ENCODE measurements at regions not wholly inside any gene's neighbourhood (a gene's known extent, or its start where the extent isn't known, plus 50 kb on each side); places are given as distances from the start of the nearest gene placed in this dataset.

DNA sequence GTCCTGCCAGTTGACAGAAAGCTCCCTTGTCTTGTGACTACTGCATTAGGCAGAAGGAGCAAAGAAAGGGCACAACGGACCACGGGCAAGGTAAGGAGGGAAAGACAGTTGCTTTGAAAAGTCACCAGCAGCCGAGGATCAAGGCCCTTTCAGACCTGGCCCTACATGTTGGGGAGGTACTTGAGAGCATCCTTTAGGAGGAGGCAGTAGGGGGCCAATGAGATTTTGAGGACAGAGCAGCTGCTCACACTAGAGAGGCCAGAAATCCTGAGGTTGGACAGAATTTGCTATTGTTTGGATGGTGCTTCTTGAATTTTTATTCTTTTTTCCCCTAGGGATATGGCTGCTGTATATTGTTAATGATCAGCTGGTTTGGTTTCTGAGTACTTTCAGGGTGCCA, 135.5 kb upstream of the PZP start:
- Histone ChIP-seq H3K9me3 (no peaks in the 10 kb centered on the region), H3K27me3 (no peaks in the 10 kb centered on the region), H3K4me3 (no peak overlapping the region), H3K4me1 (no peaks in the 10 kb centered on the region), H3K36me3 (no peaks in the 10 kb centered on the region), H3K27ac (no peak overlapping the region)
- TF ChIP-seq, protein P1, sequence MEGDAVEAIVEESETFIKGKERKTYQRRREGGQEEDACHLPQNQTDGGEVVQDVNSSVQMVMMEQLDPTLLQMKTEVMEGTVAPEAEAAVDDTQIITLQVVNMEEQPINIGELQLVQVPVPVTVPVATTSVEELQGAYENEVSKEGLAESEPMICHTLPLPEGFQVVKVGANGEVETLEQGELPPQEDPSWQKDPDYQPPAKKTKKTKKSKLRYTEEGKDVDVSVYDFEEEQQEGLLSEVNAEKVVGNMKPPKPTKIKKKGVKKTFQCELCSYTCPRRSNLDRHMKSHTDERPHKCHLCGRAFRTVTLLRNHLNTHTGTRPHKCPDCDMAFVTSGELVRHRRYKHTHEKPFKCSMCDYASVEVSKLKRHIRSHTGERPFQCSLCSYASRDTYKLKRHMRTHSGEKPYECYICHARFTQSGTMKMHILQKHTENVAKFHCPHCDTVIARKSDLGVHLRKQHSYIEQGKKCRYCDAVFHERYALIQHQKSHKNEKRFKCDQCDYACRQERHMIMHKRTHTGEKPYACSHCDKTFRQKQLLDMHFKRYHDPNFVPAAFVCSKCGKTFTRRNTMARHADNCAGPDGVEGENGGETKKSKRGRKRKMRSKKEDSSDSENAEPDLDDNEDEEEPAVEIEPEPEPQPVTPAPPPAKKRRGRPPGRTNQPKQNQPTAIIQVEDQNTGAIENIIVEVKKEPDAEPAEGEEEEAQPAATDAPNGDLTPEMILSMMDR (IDR thresholded peaks at IDR 0.05): no peak
- TF ChIP-seq POLR2AphosphoS5 (IDR thresholded peaks at IDR 0.05): no peak
- TF ChIP-seq EP300 (IDR thresholded peaks at IDR 0.05): no peak
- no peak for TF ChIP-seq POLR2A (IDR thresholded peaks at IDR 0.05)
- no peak for DNase-seq
- 38 to 67% (median 42%) methylated on average over 3 of the region's 3 CpGs for WGBS, 5 donors
- intact Hi-C loops (cut with DNase I; ENCODE audit: low total_unique reads): no loop called here

DNA sequence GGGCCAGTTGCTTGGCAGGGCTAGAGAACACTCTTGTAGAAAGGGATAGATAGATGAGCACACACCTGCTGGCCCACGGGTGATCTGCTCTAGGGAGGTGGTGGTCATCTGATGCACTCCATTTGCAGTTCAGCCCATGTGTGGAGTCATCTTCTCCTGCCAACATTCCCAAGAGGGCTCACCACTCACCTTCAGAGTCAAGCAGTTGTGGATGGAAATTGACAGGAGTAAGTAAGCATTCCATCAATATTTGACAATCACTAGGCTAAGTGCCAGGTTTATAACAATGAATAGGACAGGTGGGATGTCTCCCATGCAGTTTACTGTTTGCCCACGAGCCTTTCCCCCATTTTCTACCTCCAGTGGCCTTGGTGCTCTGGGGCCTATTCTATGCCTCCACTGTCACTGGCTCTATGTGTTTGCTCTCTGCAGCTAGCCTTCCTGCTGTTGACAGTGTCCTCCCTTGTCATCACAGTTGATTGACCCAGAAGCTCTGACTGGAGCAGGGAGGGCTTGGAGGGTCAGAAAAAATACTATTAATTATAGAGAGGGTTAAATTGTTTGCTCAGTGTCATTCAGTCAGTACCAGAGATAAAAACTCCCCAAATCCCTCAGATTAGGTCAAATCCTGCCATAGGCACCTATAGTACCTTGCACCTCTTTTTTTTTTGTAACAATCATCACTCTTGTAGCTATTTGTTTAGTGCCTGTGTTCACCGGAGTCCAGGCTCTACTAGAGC, 134.6 kb upstream of the PZP start:
- no peak overlapping the region for H3K27ac ChIP-seq
- WGBS, 5 donors: 72 to 91% (median 82%) methylated on average over 3 of the region's 3 CpGs
- no peaks in the 10 kb centered on the region for H3K9me3 ChIP-seq
- DNase-seq: no peak
- H3K4me3 ChIP-seq: no peak overlapping the region
- no peaks in the 10 kb centered on the region for H3K27me3 ChIP-seq
- TF ChIP-seq, protein P1 (IDR thresholded peaks at IDR 0.05): no peak
- TF ChIP-seq POLR2AphosphoS5 (IDR thresholded peaks at IDR 0.05) (no peak), POLR2A (IDR thresholded peaks at IDR 0.05) (no peak), EP300 (IDR thresholded peaks at IDR 0.05) (no peak)
- no peaks in the 10 kb centered on the region for H3K4me1 ChIP-seq
- no peaks in the 10 kb centered on the region for H3K36me3 ChIP-seq
- intact Hi-C loops (cut with DNase I; ENCODE audit: low total_unique reads): no loop called here

DNA sequence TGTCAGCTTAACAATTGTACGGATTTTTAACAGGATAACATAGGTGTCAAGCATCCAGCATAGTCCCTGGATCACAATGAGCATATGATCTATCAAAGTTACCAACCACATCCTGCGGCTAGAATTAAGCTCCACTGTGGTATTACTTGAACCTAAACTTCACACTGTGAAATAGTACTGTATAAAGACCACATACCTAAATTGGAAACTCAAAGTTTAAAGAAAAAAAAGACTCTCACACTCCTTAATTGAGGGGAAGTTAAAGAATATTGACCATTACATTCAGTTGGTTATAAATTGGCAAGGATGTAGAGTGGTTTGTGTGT, 133.0 kb upstream of the PZP start:
- intact Hi-C loops (cut with DNase I; ENCODE audit: low total_unique reads): no loop called here

DNA sequence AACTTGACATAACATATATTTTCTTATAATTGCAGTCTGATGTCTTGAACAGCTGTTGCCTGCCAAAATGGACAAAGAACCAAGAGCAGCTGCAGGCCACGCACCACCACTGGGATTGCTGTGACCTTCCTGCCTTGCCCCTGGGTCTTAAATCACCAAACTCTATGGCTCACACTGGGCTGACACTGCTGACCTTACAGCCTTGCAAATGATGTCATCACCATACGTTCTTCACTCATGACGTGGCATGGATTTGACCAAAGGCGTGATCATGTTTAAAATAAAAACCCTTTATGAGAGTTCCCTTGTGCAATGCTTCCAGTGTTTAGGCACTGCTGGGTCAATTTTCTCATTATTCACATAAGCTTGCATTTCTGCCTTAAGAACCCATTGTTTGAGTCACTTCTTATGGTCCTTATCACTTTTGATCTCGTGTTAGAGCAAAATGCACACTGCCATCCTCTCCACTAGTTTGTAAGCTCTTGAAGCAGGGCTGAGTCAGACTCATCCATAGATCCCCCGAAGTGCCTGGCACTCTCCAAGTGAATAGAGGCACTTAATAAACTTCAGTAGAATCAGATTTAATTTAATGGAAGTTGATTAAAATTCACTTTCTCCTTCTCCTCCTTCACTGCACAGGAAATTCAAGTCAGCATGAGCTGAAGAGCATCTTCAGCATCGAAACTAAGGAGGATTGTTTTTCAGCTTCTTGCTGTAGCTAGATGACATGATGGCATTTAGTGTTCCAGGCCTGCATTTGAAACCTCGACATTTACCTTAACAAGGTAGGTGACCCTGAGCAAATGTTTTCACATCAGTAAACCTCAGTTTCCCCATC, 132.4 kb upstream of the PZP start:
- no peak overlapping the region for H3K27ac ChIP-seq
- H3K36me3 ChIP-seq: no peaks in the 10 kb centered on the region
- H3K4me1 ChIP-seq: no peaks in the 10 kb centered on the region
- H3K9me3 ChIP-seq: peaks cover 0 to 17% (median 10%) of the 10 kb centered on the region in 4 donors
- H3K27me3 ChIP-seq: no peaks in the 10 kb centered on the region
- no peak overlapping the region for H3K4me3 ChIP-seq
- peak in 1 of 2 donors; percentile 31 for DNase-seq
- WGBS, 5 donors: 68 to 76% (median 72%) methylated on average over 8 of the region's 8 CpGs
- no peak for TF ChIP-seq POLR2A (IDR thresholded peaks at IDR 0.05)
- TF ChIP-seq, protein P1 (IDR thresholded peaks at IDR 0.05): no peak
- TF ChIP-seq EP300 (IDR thresholded peaks at IDR 0.05): no peak
- no peak for TF ChIP-seq POLR2AphosphoS5 (IDR thresholded peaks at IDR 0.05)
- intact Hi-C loops (cut with DNase I; ENCODE audit: low total_unique reads): no loop called here

More for the DNA sequence above, 133.0 kb upstream of the PZP start:
- no peak for TF ChIP-seq POLR2AphosphoS5 (IDR thresholded peaks at IDR 0.05)
- TF ChIP-seq, protein P1 (IDR thresholded peaks at IDR 0.05): no peak
- no peak for TF ChIP-seq EP300 (IDR thresholded peaks at IDR 0.05)
- TF ChIP-seq POLR2A (IDR thresholded peaks at IDR 0.05): no peak
- Histone ChIP-seq H3K9me3 (peaks cover 0 to 12% (median 6%) of the 10 kb centered on the region in 4 donors), H3K27ac (no peak overlapping the region), H3K4me1 (no peaks in the 10 kb centered on the region), H3K27me3 (no peaks in the 10 kb centered on the region), H3K4me3 (no peak overlapping the region), H3K36me3 (no peaks in the 10 kb centered on the region)
- no peak for DNase-seq
- 83 to 91% (median 85%) methylated on average over 2 of the region's 2 CpGs for WGBS, 5 donors
